OCI-M2 (cell line): ENCODE measurements at regions not wholly inside any gene's neighbourhood (a gene's known extent, or its start where the extent isn't known, plus 50 kb on each side); places are given as distances from the start of the nearest gene placed in this dataset.

Experiments
- DNase-seq: peaks from one replicate; lab custom pipeline; 2025; ENCODE audit not compliant: unreplicated experiment; lab: John Stamatoyannopoulos, UW

GRCh38 chr2:3071685-3072263 is 305.8 kb downstream of the EIPR1 start:
- no peak for DNase-seq

- no peak for DNase-seq
These were observed 310.8 kb downstream of the EIPR1 start for GRCh38 chr2:3066831-3067230.

GRCh38 chr2:3065928-3066327 is 311.7 kb downstream of the EIPR1 start:
- DNase-seq = no peak

GRCh38 chr2:3062476-3063260 is 314.9 kb downstream of the EIPR1 start:
- DNase-seq = no peak

- no peak for DNase-seq
These were observed 317.6 kb downstream of the EIPR1 start for GRCh38 chr2:3060049-3060448.

GRCh38 chr2:3059141-3059925 is 318.3 kb downstream of the EIPR1 start:
- no peak for DNase-seq

GRCh38 chr2:3054066-3054465 is 323.6 kb downstream of the EIPR1 start:
- DNase-seq = no peak

- no peak for DNase-seq
These were observed 326.4 kb downstream of the EIPR1 start for GRCh38 chr2:3051266-3051665.

- no peak for DNase-seq
These were observed 331.3 kb downstream of the EIPR1 start for GRCh38 chr2:3046170-3046865.

- no peak for DNase-seq
These were observed 332.2 kb downstream of the EIPR1 start for GRCh38 chr2:3045318-3045921.

GRCh38 chr2:3044587-3045317 is 332.9 kb downstream of the EIPR1 start:
- DNase-seq = no peak

GRCh38 chr2:3043726-3044125 is 333.9 kb downstream of the EIPR1 start:
- DNase-seq = no peak

- DNase-seq = no peak
These were observed 334.7 kb downstream of the EIPR1 start for GRCh38 chr2:3042601-3043585.

- DNase-seq = no peak
These were observed 335.6 kb downstream of the EIPR1 start for GRCh38 chr2:3041841-3042600.

GRCh38 chr2:3041246-3041645 is 336.4 kb downstream of the EIPR1 start:
- DNase-seq = no peak

GRCh38 chr2:3040496-3041140 is 337.0 kb downstream of the EIPR1 start:
- DNase-seq = no peak

GRCh38 chr2:3040066-3040428 is 337.6 kb downstream of the EIPR1 start:
- no peak for DNase-seq
